H1 (cell line): ENCODE measurements at regions not wholly inside any gene's neighbourhood (a gene's known extent, or its start where the extent isn't known, plus 50 kb on each side); places are given as distances from the start of the nearest gene placed in this dataset.
A peak's percentile ranks its signal among the peaks of the same experiment; 100 is the strongest.
"Not testable (repeated sequence)": the region's sequence is repeated elsewhere in the genome, so short reads cannot be mapped to it uniquely, and the experiment has no call there.

Experiments
- CTCF ChIA-PET: fragments of 300-600 bp; sonication (Branson Sonifier 250); formaldehyde crosslinking; loops from one replicate; lab custom pipeline; 2021; ENCODE audit not compliant: partially characterized antibody; lab: Charles Lee
- POLR2A ChIA-PET: fragments of 300-600 bp; sonication (Branson Sonifier 250); formaldehyde crosslinking; loops from one replicate; lab custom pipeline; 2021; ENCODE audit warnings: inconsistent platforms; ENCODE audit not compliant: partially characterized antibody; lab: Charles Lee
- DNase-seq, 2 experiments: peaks; one replicate each; pipeline versions ENCODE4 v3.0.0 to v3.0.0-alpha.2; 2010 to 2022; ENCODE audit warnings: low spot score in 2 of 2, low read depth in 1 of 2, mixed read lengths in 1 of 2
- FAIRE-seq: peaks from 2 replicates; lab custom pipeline; 2011; peaks lifted over from hg19 to GRCh38; lab: Jason Lieb, UNC
- H2AFZ ChIP-seq: 2 replicates; pipeline ENCODE4 v1.8.1; 2012; ENCODE audit warnings: low read length, inconsistent platforms
- H2AK5ac ChIP-seq: 2 replicates; pipeline ENCODE4 v1.6.1; 2013; ENCODE audit warnings: low read depth, low read length
- H2BK120ac ChIP-seq: replicated peaks from 2 replicates; pipeline ENCODE3; 2013; ENCODE audit warnings: low read depth, low read length, inconsistent platforms
- H2BK12ac ChIP-seq: 2 replicates; pipeline ENCODE4 v1.6.1; 2013; ENCODE audit warnings: low read depth, low read length
- H2BK15ac ChIP-seq: 2 replicates; pipeline ENCODE4 v1.6.1; 2013; ENCODE audit warnings: low read length
- H2BK20ac ChIP-seq: 2 replicates; pipeline ENCODE4 v1.6.1; 2013; ENCODE audit warnings: low read length
- H2BK5ac ChIP-seq: 2 replicates; pipeline ENCODE4 v1.6.1; 2013; ENCODE audit warnings: low read depth, low read length
- H3K14ac ChIP-seq: 2 replicates; pipeline ENCODE4 v1.6.1; 2013; ENCODE audit warnings: inconsistent platforms; ENCODE audit not compliant: insufficient read length
- H3K18ac ChIP-seq: 2 replicates; pipeline ENCODE4 v1.6.1; 2013; ENCODE audit warnings: low read length; ENCODE audit errors: extremely low read depth
- H3K23ac ChIP-seq: 2 replicates; pipeline ENCODE4 v1.6.1; 2013; ENCODE audit warnings: inconsistent platforms; ENCODE audit not compliant: insufficient read length
- H3K23me2 ChIP-seq: 2 replicates; pipeline ENCODE4 v1.6.1; 2013; ENCODE audit warnings: low read depth, low read length
- H3K27ac ChIP-seq: 2 replicates; pipeline ENCODE4 v1.6.1; 2011; ENCODE audit warnings: low read depth, low read length, inconsistent platforms
- H3K27me3 ChIP-seq, 4 experiments: replicated peaks in 1 of 4; 1 replicate in 1 of 4; 2 replicates in 3 of 4; pipeline versions ENCODE4 v1.6.1 to v1.8.1; 2011 to 2013; ENCODE audit warnings: low read length in 3 of 4, mild to moderate bottlenecking in 3 of 4, inconsistent platforms in 2 of 4, mixed read lengths in 2 of 4, moderate library complexity in 1 of 4; ENCODE audit not compliant: control insufficient read depth in 3 of 4, insufficient read depth in 3 of 4; ENCODE audit errors: extremely low read depth in 1 of 4
- H3K36me3 ChIP-seq, 4 experiments: 2 replicates each; pipeline versions ENCODE4 v1.6.1 to v1.8.1; 2011 to 2013; ENCODE audit warnings: mild to moderate bottlenecking in 4 of 4, low read length in 3 of 4, moderate library complexity in 2 of 4, control low read depth in 1 of 4, inconsistent platforms in 1 of 4; ENCODE audit not compliant: insufficient read depth in 4 of 4, control insufficient read depth in 2 of 4
- H3K4ac ChIP-seq: replicated peaks from 2 replicates; pipeline ENCODE3; 2013; ENCODE audit warnings: low read length, low read depth, mixed read lengths, inconsistent platforms; ENCODE audit not compliant: insufficient read length
- H3K4me1 ChIP-seq, 4 experiments: replicated peaks in 1 of 4; 1 replicate in 1 of 4; 2 replicates in 3 of 4; pipeline versions ENCODE4 v1.6.1 to v1.8.1; 2011 to 2013; ENCODE audit warnings: low read length in 3 of 4, inconsistent platforms in 2 of 4, mixed read lengths in 1 of 4; ENCODE audit not compliant: insufficient read depth in 4 of 4, control insufficient read depth in 3 of 4
- H3K4me2 ChIP-seq, 2 experiments: 2 replicates each; pipeline versions ENCODE4 v1.6.1 to v1.8.1; 2011 to 2013; ENCODE audit warnings: low read depth in 2 of 2, low read length in 2 of 2, control low read depth in 1 of 2, inconsistent platforms in 1 of 2, mild to moderate bottlenecking in 1 of 2; ENCODE audit not compliant: insufficient read depth in 1 of 2
- H3K4me3 ChIP-seq, 4 experiments: fragments of 200-600, 300-600 bp in 1 of 4; sonication (generic), shearing (Covaris generic), sonication (Bioruptor Twin) in 1 of 4; 2 replicates each; pipeline versions ENCODE4 v1.5.1 to v1.8.1; 2011 to 2016; ENCODE audit warnings: low read length in 4 of 4, low read depth in 3 of 4, control low read depth in 2 of 4, inconsistent platforms in 2 of 4, mild to moderate bottlenecking in 2 of 4, mixed read lengths in 1 of 4, moderate library complexity in 1 of 4; ENCODE audit not compliant: insufficient read depth in 2 of 4; ENCODE audit errors: extremely low read depth in 1 of 4
- H3K56ac ChIP-seq: replicated peaks from 2 replicates; pipeline ENCODE3; 2013; ENCODE audit warnings: low read depth, mild to moderate bottlenecking, mixed read lengths, low read length, inconsistent platforms; ENCODE audit not compliant: insufficient read length
- H3K79me1 ChIP-seq: 2 replicates; pipeline ENCODE4 v1.6.1; 2013; ENCODE audit warnings: low read depth, low read length, control low read depth
- H3K79me2 ChIP-seq, 2 experiments: 2 replicates each; pipeline versions ENCODE4 v1.6.1 to v1.8.1; 2012 to 2013; ENCODE audit warnings: low read length in 2 of 2, mild to moderate bottlenecking in 2 of 2, inconsistent platforms in 1 of 2; ENCODE audit not compliant: insufficient read depth in 2 of 2, control insufficient read depth in 1 of 2
- H3K9ac ChIP-seq, 4 experiments: replicated peaks in 1 of 4; 1 replicate in 1 of 4; 2 replicates in 3 of 4; pipeline versions ENCODE4 v1.6.1 to v1.8.1; 2011 to 2013; ENCODE audit warnings: low read depth in 3 of 4, low read length in 3 of 4, control low read depth in 2 of 4, mild to moderate bottlenecking in 2 of 4, moderate library complexity in 2 of 4, inconsistent platforms in 1 of 4; ENCODE audit errors: extremely low read depth in 1 of 4
- H3K9me3 ChIP-seq, 2 experiments: 2 replicates each; pipeline versions ENCODE4 v1.6.1 to v1.8.1; 2012 to 2013; ENCODE audit warnings: mild to moderate bottlenecking in 2 of 2, moderate library complexity in 2 of 2, control low read depth in 1 of 2, inconsistent platforms in 1 of 2, low read depth in 1 of 2, low read length in 1 of 2, mixed read lengths in 1 of 2; ENCODE audit not compliant: insufficient read depth in 2 of 2
- H4K20me1 ChIP-seq, 2 experiments: replicated peaks in 1 of 2; 2 replicates each; pipeline versions ENCODE3 to v1.8.1; 2011 to 2013; ENCODE audit warnings: inconsistent platforms in 2 of 2, low read length in 2 of 2, mild to moderate bottlenecking in 1 of 2; ENCODE audit not compliant: insufficient read depth in 2 of 2, control insufficient read depth in 1 of 2
- H4K5ac ChIP-seq: 2 replicates; pipeline ENCODE4 v1.6.1; 2013; ENCODE audit warnings: low read length, low read depth, mixed read lengths, inconsistent platforms; ENCODE audit not compliant: insufficient read length
- H4K8ac ChIP-seq: 2 replicates; pipeline ENCODE4 v1.8.0; 2013; ENCODE audit warnings: mild to moderate bottlenecking, moderate library complexity, low read length, inconsistent platforms; ENCODE audit not compliant: insufficient read depth; ENCODE audit errors: extremely low read depth
- H4K91ac ChIP-seq: replicated peaks from 2 replicates; pipeline ENCODE3; 2013; ENCODE audit warnings: low read length, mixed read lengths, inconsistent platforms; ENCODE audit not compliant: insufficient read length
- POU5F1 ChIP-seq: IDR thresholded peaks from 2 replicates; pipeline ENCODE4 v1.6.1; 2011; ENCODE audit warnings: low read depth, mild to moderate bottlenecking, low read length, moderate library complexity
- WGBS, 2 experiments: shearing (Covaris generic) in 1 of 2; methylation state at CpG; one replicate each; pipeline versions ENCODE4 v1.1.6 to v1.1.7; 2013 to 2015; ENCODE audit warnings: low lambda C conversion rate in 2 of 2, mixed read lengths in 2 of 2, inconsistent platforms in 1 of 2, low coverage in 1 of 2, missing lambda C conversion rate in 1 of 2; ENCODE audit not compliant: insufficient replicate concordance in 2 of 2, insufficient coverage in 1 of 2, insufficient read length in 1 of 2; ENCODE audit errors: extremely low coverage in 1 of 2, missing lambda C conversion rate in 1 of 2; 5-methylcytosine and 5-hydroxymethylcytosine counted together

DNA sequence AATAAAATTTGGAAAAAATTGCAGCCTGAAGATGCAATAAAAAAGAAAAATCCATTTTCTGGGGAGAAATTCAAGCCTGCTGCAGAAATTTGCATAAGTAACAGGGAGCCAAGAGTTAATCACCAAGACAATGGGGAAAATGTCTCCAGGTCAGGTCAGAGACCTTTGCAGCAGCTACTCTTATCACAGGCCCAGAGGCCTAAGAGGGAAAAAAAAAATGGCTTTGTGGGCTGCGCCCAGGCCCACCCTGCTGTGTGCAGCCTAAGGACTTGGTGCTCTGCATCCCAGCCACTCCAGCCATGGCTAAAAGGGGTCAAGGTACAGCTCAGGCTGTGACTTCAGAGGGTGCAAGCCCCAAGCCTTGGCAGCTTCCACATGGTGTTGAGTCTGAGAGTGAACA, 1297.1 kb upstream of the CHAC2 start:
- H3K14ac ChIP-seq, H2BK12ac ChIP-seq, H3K4me1 ChIP-seq, H3K36me3 ChIP-seq, H3K79me2 ChIP-seq, H2AFZ ChIP-seq, H3K27ac ChIP-seq, H3K9me3 ChIP-seq, H4K20me1 ChIP-seq, CTCF ChIA-PET, H4K8ac ChIP-seq, H4K5ac ChIP-seq, H3K23ac ChIP-seq, H3K79me1 ChIP-seq, H2BK15ac ChIP-seq, H3K4ac ChIP-seq, H4K91ac ChIP-seq, H3K23me2 ChIP-seq, H3K18ac ChIP-seq, H2BK120ac ChIP-seq, H3K27me3 ChIP-seq, H3K56ac ChIP-seq, H3K9ac ChIP-seq: not testable (repeated sequence)
- POLR2A ChIA-PET: interaction anchor here (0.5 kb wide), 1 partner anchor 27 kb away, joined by 3 read pairs; no protein-coding TSS in a partner anchor
- Histone ChIP-seq H3K4me2 (0 out of 4 replicates have a peak overlapping the region, but pooled peaks of 1 of the 2 experiments have one; percentile 9), H2BK20ac (0 out of 2 replicates have a peak overlapping the region, but pooled peaks have one; percentile 44), H2BK5ac (0 out of 2 replicates have a peak overlapping the region, but pooled peaks have one; percentile 37), H2AK5ac (0 out of 2 replicates have a peak overlapping the region, but pooled peaks have one; percentile 1), H3K4me3 (0 out of 8 replicates have a peak overlapping the region, but pooled peaks of 1 of the 4 experiments have one; percentile 2)
- DNase-seq: peak in 1 of 2 experiments; percentile 45
- WGBS, 2 experiments: 50% methylated on average over 1 of the region's 1 CpG; no CpG with 5 or more reads in 1 of the 2 experiments
- TF ChIP-seq POU5F1: 0 out of 2 replicates have a peak, but pooled peaks have one; percentile 39
- peak; percentile 36 for FAIRE-seq
